ENCODE measurements at regions not wholly inside any gene's neighbourhood (a gene's known extent, or its start where the extent isn't known, plus 50 kb on each side); places are given as distances from the start of the nearest gene placed in this dataset.
"Not testable (repeated sequence)": the region's sequence is repeated elsewhere in the genome, so short reads cannot be mapped to it uniquely, and the experiment has no call there.

DNA sequence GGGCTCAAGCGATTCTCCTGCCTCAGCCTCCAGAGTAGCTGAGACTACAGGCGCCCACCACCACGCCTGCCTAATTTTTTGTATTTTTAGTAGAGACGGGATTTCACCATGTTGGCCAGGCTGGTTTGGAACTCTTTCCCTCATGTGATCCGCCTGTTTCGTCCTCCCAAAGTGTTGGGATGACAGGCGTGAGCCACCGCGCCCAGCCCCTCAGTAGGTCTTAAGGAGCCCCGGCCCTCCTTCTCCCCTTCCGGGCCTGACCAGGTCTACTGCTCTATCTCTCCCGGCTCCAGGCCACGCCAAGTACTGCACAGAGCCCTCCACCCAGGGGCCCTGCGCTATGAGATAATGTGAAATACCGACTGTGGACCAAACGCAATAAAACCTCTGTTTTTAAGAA is 785.5 kb downstream of the FOXD4L5 start:
- H3K4me3 ChIP-seq (ENCODE audit: low read depth, low read length), result not testable (repeated sequence)

DNA sequence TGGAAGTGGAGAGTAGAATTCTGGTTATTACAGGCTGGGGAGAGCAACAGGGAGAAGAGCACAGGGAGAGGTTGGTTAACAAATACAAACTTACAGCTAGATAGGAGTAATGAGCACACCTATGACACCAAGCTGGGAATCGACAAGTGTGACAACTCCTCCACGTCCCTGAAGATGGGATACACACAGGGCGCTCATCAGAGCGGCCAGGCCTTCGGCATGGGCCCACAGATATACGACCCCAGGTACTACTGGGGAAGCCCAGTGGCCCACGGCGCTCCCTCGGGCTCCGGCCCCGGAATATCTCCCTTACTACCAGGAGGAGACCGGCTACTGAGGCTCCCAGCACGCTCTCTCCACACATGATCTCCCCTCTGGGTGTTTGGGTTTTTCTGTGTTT is 786.6 kb downstream of the FOXD4L5 start:
- H3K4me3 ChIP-seq (ENCODE audit: low read depth, low read length), result not testable (repeated sequence)

DNA sequence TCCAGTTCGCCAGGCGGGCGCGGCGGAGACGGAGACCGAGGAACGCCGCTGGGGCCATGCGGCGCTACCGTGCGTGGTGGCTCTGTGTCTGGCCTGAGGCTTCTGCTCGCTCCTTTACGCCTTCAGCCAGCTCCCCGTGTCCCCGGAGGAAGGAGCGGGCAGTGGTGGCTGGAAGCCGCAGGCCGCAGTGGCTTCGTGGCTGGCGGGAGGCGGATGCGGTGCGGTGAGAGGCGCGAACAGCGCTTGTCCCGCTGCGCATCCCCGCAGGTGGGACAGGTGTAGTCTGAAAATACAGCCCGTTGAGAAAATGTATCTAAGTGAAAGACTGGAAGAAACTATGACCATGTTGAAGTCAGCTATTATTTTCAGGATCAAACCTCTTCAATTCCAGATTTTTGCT is 796.5 kb downstream of the FOXD4L5 start:
- H3K4me3 ChIP-seq (ENCODE audit: low read depth, low read length), result not testable (repeated sequence)

DNA sequence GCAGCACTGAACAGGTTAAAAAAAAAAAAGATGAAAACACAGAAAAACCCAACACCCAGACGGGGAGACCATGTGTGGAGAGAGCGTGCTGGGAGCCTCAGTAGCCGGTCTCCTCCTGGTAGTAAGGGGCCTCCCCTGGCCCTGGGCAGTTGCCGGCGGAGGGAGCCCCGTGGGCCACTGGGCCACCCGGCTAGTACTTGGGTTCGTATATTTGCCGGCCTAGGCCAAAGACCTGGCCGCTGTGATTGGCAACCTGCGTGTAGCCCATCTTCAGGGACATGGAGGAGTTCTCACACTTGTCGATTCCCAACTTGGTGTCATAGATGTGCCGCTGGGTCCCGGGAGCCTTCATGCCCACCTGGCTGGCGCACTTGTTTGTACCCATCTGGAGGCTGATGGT is 798.9 kb downstream of the FOXD4L5 start:
- H3K4me3 ChIP-seq (ENCODE audit: low read depth, low read length), result not testable (repeated sequence)

DNA sequence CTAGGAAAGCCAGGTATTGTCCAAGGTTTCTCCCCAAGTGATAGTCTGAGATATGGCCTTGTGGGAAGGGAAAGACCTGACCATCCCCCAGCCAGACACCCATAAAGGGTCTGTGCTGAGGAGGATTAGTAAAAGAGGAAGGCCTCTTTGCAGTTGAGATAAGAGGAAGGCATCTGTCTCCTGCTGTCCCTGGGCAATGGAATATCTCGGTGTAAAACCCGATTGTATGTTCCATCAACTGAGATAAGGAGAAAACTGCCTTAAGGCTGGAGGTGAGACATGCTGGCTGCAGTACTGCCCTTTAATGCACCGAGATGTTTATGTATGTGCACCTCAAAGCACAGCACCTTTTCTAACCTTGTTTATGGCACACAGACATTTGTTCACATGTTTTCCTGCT is 805.9 kb downstream of the FOXD4L5 start:
- not testable (repeated sequence) for H3K4me3 ChIP-seq (ENCODE audit: low read depth, low read length)

DNA sequence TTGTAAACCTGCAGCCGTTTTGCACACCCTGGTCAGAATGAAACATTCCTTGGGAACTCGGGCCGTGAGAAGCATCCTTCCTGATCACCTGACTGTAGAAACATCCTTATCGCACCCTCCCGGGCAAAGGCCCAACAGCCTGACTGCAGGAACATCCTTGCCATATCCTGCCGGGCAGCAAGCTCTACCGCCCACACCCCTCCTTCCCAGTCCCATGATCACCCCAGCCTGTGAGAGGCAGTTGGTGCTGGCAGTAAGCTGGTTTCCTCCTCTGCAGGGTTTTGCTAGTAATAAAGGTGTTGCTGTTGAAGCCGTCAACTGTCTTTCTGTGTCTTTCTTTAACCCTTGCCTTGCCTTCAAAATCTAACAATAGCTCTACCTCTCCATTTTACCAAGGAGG is 816.1 kb downstream of the FOXD4L5 start:
- not testable (repeated sequence) for H3K4me3 ChIP-seq (ENCODE audit: low read depth, low read length)

DNA sequence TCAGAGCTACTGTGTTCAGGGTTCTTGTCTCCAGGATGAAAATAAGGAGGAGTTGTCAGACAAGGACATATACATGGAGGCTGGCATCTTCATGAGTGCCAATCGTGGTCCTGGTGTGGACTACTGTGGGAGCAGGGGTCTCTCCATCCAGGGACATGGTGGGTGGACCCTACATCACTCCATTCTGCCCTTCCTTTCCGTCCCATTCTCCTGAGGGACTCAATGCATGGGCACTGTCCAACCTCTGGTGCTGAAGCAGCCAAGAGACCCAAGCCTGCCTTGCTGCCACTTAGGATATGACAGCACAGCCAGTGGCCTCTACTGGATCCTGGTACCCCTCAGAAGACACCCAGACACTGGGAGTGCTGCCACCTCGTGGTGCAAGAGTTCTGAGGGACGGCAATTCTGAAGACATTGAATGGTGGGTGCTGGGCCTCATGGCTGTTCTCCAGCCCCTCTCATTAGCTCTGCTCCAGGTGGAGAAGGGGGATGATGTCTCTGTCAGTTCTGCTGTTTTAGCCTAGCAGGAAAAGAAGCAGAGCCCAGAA is 818.9 kb downstream of the FOXD4L5 start:
- H3K4me3 ChIP-seq (ENCODE audit: low read depth, low read length), result not testable (repeated sequence)
- TF ChIP-seq, protein P1, sequence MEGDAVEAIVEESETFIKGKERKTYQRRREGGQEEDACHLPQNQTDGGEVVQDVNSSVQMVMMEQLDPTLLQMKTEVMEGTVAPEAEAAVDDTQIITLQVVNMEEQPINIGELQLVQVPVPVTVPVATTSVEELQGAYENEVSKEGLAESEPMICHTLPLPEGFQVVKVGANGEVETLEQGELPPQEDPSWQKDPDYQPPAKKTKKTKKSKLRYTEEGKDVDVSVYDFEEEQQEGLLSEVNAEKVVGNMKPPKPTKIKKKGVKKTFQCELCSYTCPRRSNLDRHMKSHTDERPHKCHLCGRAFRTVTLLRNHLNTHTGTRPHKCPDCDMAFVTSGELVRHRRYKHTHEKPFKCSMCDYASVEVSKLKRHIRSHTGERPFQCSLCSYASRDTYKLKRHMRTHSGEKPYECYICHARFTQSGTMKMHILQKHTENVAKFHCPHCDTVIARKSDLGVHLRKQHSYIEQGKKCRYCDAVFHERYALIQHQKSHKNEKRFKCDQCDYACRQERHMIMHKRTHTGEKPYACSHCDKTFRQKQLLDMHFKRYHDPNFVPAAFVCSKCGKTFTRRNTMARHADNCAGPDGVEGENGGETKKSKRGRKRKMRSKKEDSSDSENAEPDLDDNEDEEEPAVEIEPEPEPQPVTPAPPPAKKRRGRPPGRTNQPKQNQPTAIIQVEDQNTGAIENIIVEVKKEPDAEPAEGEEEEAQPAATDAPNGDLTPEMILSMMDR (IDR thresholded peaks at IDR 0.05; ENCODE audit: borderline replicate concordance, insufficient read depth, low read depth, low read length), result 0 out of 2 replicates have a peak, but pooled peaks have one; percentile 3

DNA sequence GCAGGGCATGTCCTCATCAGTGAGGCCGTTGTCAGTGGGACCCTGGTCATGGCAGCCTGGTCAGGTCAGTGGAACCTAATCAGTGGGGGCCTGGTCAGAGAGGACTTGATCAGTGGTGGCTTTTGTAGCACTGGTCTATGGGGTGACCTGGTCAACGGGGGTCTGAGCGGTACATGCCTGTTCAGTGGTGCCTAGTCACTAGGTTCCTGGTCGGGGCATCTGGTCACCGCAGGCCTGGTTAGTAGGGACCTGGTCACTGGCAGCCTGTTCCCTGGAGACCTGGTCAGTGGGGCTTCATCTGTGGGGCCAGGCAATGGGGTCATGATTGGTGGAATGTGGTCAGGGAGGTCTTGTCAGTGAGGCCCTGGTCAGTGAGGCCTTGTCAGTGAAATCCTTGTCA is 823.1 kb downstream of the FOXD4L5 start:
- H3K4me3 ChIP-seq (ENCODE audit: low read depth, low read length), result not testable (repeated sequence)

DNA sequence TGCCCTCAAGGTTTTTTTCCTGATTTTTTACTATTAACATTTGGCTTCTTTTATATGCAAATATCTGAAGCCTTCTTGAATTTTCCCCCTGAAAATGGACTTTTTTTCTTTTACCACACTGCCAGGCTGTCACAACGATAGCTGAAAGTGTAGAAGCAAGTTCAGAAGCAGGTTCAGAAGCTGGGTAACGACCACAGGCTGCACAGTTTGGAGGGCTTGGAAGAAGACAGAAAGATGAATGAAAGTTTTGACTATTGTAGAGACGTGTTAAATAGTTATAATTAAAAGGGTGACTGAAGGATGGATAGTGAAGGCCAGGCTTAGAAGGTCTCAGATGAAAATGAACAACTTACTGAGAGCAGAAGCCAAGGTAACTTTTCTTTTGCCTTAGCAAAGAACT is 826.4 kb downstream of the FOXD4L5 start:
- not testable (repeated sequence) for H3K4me3 ChIP-seq (ENCODE audit: low read depth, low read length)

DNA sequence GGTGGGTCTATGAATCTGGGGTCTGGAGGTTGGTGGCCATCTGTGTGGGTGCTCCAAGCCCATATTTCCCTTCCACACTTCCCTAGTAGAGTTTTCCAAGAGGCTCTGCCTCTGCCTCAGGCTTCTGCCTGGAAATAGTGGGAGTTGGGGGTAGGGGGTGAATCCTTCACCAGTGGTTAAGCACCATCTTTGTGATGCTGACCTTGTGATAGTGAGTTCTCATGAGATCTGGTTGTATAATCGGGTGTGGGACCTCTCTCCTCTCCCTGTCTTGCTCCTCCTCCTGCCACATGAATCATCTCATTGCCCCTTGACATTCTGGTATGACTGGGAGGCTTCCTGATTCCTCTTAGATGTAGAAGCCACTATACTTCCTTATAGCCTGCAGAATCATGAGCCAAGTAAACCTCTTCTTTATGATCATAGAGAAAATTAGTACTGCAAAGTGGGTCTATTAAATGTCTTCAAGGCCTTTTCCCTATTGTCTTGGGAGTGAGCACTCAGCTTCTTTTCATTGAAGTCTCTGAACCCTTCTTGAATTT is 829.8 kb downstream of the FOXD4L5 start:
- not testable (repeated sequence) for H3K4me3 ChIP-seq (ENCODE audit: low read depth, low read length)

DNA sequence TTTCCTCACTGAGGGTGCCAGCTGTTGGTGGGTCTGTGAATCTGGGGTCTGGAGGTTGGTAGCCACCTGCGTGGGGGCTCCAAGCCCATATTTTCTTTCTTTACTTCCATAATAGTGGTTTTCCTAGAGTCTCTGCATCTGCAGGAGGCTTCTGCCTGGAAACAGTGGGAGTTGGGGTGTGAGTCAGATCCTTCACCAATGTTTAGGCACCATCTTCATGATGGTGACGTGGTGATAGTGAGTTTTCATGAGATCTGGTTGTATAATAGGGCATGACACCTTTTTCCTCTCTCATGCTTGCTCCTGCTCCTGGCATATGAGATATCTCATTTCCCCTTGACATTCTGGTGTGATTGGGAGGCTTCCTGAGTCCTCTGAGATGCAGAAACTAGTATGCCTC is 832.9 kb downstream of the FOXD4L5 start:
- H3K4me3 ChIP-seq (ENCODE audit: low read depth, low read length), result not testable (repeated sequence)

DNA sequence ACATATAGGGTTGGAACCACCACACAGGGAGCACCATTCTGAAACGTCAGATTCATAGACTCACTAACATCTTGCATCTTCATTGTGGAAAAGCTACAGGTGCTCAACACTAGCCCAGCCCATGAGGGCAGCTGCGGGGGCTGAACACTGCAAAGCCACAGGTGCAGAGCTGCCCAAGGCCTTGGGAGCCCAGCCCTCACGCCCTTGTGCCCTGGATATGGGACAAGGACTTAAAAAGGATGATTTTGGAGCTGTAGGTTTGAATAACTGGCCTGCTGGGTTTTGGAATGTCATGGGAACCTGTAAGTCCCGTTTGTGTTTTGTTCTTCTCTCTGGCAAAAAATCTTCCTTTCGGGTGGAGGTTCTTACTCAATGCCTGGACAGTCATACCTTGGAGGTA is 834.4 kb downstream of the FOXD4L5 start:
- H3K4me3 ChIP-seq (ENCODE audit: low read depth, low read length), result not testable (repeated sequence)

DNA sequence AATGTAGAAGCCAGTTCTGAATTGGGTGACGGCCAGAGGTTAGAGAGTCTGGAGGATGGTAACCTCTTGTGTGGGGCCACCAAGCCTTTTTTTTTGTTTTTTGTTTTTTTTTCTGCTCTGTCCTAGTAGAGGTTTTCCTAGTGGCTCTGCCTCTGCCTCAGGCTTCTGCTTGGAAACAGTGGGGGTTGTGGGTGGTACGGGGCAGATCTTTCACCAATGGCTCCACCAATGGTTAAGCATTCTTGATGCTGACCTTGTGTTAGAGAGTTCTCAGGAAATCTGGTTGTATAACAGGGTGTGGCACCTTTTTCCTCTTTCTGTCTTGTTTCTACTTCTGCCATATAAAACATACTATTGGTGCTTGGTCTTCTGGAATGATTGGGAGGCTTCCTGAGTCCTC is 836.0 kb downstream of the FOXD4L5 start:
- H3K4me3 ChIP-seq (ENCODE audit: low read depth, low read length), result not testable (repeated sequence)

DNA sequence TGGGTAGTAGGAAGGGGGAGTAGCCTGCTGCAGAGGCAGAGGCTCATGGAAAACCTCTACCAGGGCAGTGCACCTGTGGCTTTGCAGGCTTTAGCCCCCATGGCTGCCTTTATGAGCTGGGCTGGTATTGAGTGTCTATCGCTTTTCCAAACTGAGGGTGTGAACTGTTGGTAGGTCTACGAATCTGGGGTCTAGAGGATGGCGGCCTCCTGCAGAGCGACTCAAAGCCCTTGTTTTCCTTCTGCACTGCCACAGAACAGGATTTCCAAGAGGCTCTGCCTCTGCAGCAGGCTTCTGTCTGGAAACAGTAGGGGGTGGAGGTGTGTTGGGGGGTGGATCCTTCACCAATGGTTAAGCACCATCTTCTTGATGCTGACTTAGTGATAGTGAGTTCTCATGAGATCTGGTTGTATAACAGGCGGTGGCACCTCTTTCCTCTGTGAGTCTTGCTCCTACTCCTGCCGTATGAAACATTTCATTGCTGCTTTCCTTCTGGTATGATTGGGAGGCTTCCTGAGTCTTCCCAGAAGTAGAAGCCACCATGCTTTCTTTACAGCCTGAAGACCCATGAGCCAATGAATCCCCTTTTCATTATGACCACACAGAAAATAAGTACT is 840.0 kb downstream of the FOXD4L5 start:
- not testable (repeated sequence) for H3K4me3 ChIP-seq (ENCODE audit: low read depth, low read length)

DNA sequence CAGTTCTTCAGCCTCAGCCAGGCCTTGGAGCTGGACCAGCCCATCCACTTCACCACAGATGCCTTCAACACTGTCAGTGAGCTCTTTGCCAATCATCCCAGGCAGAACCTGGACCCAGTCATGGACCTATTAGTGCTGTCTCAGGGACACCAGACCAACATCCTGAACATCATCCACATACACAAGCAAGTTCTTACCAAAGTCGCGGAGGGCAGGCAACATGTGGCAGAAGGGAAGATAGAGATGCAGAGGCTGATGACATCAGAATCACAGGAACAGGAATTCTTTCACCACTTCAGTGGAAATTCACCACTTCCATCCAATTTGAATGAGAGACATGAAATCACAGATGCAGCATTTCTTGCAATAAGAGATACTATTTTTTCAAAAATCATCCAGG is 845.3 kb downstream of the FOXD4L5 start:
- H3K4me3 ChIP-seq (ENCODE audit: low read depth, low read length), result not testable (repeated sequence)
